ENCODE measurements at regions not wholly inside any gene's neighbourhood (a gene's known extent, or its start where the extent isn't known, plus 50 kb on each side); places are given as distances from the start of the nearest gene placed in this dataset.

DNA sequence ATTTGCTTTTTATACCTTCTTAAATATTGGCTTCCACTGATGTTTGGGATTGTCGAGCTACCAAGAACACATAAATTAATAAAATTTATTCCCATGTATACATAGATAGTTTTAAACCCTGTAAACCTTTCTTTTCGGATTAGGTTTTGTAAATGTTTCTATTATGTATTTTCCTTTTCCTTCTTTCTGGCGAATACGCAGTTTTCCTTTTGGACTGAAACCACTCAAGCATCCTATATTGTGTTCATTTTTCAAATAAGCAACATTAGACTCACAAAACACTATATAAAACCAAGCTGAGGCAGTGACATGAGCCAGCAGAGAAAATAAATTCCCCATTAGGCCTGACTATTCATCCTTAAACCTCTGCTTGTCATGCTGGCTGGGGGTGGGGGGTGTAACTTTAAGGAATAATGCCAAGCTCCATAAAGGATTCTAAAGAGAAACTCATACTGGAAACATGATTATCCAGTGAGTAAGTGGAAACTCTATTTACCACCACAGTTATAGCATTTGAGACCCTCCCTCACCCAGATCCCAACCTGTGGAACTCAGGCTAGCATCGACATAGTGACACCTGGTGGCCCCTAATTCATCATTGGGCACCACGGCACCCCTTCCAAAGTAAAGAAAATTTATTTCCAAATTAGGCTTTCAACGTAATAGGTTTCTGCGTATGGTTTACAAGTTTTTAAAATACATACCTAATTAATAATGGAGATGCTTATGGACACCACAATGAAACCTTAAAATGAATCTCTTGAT is 86.5 kb upstream of the CELF2 start:
- no peak for DNase-seq

DNA sequence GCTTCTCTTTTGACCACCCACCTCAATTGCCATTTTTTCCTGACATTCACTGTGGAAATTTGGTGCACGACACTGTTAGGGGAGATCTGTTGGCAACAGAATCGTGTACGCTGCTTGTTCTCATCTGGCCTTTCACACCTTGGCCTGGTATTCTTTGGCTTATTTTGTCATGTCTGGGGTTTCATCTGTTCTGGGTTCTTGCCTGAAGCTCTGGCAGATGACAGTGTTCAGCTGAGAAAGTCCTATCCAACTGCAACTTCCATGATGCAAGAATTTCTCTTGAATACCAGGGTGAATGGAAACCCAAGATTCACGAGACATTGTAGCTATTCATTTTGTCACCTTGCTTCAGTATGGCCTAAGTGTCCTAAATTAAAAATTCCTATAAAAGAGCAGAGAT is 82.6 kb upstream of the CELF2 start:
- no peak for DNase-seq

DNA sequence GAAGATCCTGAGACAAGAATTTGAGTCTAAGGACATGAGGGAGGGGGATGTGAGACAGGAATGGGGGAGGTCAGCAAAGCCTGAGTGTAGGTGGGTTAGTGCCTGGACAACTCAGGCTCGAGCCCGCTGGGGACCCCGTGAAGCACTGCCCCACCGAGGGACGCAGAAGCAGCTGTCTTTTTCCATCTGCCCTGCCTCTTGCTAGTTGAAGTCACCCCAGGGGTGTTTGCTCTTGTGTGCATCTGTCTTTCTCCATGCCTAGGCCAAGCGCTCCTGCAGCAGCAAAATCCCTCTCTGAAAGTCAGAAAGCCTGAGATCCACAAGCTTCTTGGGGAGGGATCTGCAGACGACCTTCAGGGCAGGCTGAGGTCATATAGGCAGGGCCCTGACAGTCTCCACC is 79.0 kb upstream of the CELF2 start:
- DNase-seq, result no peak

- DNase-seq, result no peak
These were observed 76.4 kb upstream of the CELF2 start for GRCh38 chr10:10941127-10941730.

DNA sequence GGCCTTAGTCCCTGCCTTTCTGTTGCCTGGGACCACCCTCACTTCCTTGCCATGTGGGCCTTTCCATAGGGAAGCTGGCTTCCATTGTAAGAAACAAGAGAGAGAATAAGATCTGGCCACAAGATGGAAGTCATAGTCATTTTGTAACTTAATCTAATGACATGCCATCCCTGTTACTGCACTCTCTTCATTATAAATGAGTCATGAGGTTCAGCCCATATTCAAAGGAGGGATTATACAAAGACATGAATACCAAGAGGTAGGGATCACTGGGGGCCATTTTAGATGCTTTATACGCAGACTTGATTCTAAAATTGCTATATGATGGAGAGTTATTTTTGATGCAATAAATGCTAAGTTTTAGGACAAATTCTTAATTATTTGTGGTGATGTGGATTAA is 75.2 kb upstream of the CELF2 start:
- DNase-seq, result no peak

DNA sequence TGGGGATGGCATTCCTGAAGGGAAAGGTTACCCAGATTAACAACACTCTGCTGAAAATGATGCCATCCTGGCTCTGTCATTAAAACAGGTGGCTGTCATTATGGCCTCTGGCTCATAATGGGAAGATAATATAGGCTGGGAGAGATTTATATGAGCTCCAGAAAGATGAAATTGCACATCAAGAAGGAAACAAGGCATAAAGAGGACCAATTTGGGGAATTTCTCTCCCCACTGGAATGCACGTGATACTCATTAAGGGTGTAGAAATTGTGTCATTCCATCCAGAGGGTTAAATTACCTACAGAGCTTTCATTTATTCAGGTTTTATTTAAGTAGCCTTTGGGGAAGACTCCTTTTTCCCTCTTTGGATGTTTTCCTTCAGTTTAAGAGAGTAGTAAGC is 71.6 kb upstream of the CELF2 start:
- no peak for DNase-seq

GRCh38 chr10:10946801-10947200 is 70.9 kb upstream of the CELF2 start:
- no peak for DNase-seq

DNA sequence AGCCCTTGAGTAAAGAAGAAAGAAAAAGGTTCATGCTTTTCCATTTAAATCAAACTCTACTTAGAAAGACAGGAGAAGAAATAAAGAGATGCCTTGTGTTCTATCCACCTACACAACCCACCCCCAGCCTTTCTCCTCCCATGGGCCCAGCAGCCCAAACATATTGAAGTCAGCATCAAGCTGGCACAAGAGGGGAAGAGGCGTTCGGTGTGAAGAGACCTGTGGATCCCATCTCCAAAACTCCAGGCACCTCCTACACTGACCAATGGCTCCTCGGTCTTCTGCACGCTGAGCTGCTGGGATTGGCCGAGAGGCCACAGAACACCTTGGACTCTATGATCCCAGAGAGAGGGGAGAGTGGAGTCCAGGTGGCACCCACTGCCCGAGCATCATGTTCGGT is 66.0 kb upstream of the CELF2 start:
- DNase-seq, result no peak

GRCh38 chr10:10952800-10953199 is 64.9 kb upstream of the CELF2 start:
- DNase-seq, result no peak

DNA sequence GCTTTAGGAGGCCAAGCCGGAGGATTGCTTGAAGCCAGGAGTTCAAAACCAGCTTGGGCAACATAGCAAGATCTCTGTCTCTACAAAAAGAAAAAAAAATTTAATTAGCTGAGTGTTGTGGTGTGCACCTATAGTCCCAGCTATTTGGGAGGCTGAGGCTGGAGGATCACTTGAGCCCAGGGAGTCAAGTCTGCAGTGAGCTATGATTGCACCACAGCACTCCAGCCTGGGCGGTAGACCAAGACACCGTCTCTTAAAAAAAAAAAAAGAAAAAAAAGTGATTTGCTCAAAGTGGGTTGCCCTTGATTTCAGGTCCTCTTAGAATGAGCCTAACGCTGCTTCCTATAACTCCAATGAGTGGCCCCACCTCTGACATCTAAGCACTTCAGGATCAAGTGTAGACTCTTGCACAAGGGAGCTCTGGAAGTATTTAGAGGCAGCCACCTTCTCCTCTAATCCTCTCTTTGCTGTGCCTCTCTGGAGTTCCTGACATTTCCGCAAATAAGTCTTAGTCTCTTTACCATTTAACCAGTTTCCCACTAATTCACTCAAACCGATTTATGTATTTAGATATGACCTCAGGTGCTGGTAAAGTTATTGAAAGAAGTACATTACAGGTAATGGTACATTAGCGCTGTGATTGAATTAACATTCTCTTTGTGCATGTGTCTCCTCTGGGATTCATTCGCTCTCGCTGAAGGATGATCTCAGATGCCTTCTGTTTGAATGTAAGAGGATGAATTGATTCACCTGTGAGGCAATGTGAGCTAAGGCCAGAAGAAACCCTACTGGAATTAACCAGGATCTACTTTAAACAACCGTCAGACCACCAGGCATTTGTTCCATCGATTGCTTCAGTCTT is 60.8 kb upstream of the CELF2 start:
- DNase-seq, result no peak

GRCh38 chr10:10958041-10958440 is 59.6 kb upstream of the CELF2 start:
- DNase-seq, result no peak

- no peak for DNase-seq
These were observed 58.0 kb upstream of the CELF2 start for GRCh38 chr10:10959666-10960065.

- no peak for DNase-seq
These were observed 57.1 kb upstream of the CELF2 start for GRCh38 chr10:10960534-10960933.

DNA sequence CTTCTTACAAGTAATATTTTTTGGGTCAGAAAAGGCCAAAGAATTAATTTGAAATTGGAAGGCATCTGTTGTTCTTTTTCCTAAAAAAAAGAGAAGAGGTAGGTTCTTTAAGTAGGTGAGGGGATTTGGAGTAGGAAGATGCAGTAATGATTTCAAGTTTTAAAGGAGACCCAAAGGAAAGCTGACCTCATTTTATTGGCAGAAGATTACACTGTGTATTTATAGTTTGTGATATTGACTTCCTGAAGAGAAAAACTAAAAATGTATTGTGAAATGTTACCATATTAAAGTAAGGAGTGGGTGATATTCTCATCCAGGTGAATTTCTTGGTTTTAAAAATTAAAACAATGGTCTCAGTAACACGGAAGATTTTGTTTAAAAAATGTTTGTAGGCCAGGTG is 56.6 kb upstream of the CELF2 start:
- DNase-seq, result no peak

- no peak for DNase-seq
These were observed 50.6 kb upstream of the CELF2 start for GRCh38 chr10:10967029-10967428.

GRCh38 chr10:10967581-10968256 is 50.0 kb upstream of the CELF2 start:
- no peak for DNase-seq
